Activated T-helper 1 cell treated with anti-CD3 and anti-CD28 coated beads, Interleukin-12 subunit alpha, Interleukin-12 subunit beta, Interleukin-2, Interleukin-4 antibody, amounts not matched to agents 30 ng/mL and 10 ng/mL and 1 ng/mL, durations not matched to agents 14 hours and 24 hours and 36 hours (primary cell): ENCODE measurements at regions not wholly inside any gene's neighbourhood (a gene's known extent, or its start where the extent isn't known, plus 50 kb on each side); places are given as distances from the start of the nearest gene placed in this dataset.
A peak's percentile ranks its signal among the peaks of the same experiment; 100 is the strongest.

ENCODE experiments used
- DNase-seq: peaks from one replicate; pipeline ENCODE4 v3.0.0; 2021; ENCODE audit warnings: low spot score
- H3K27ac Mint-ChIP-seq: one replicate; pipeline ENCODE4 v1.8.0; 2021; ENCODE audit warnings: mild to moderate bottlenecking, mixed read lengths
- H3K27me3 Mint-ChIP-seq: one replicate; pipeline ENCODE4 v1.8.0; 2022; ENCODE audit warnings: mild to moderate bottlenecking, moderate library complexity, mixed read lengths; ENCODE audit not compliant: insufficient read depth
- H3K36me3 Mint-ChIP-seq: one replicate; pipeline ENCODE4 v1.8.0; 2021; ENCODE audit warnings: low read depth, mixed read lengths
- H3K4me1 Mint-ChIP-seq: one replicate; pipeline ENCODE4 v1.8.0; 2021; ENCODE audit warnings: low read depth, mixed read lengths
- H3K4me3 Mint-ChIP-seq: one replicate; pipeline ENCODE4 v1.8.0; 2021; ENCODE audit warnings: mild to moderate bottlenecking, moderate library complexity, mixed read lengths
- H3K9me3 Mint-ChIP-seq: one replicate; pipeline ENCODE4 v1.8.0; 2021; ENCODE audit warnings: mixed read lengths
- intact Hi-C: fragments of 100-400 bp; cut with micrococcal nuclease; formaldehyde crosslinking; loops from one replicate; pipeline ENCODE4 v1.15.1; 2024

DNA sequence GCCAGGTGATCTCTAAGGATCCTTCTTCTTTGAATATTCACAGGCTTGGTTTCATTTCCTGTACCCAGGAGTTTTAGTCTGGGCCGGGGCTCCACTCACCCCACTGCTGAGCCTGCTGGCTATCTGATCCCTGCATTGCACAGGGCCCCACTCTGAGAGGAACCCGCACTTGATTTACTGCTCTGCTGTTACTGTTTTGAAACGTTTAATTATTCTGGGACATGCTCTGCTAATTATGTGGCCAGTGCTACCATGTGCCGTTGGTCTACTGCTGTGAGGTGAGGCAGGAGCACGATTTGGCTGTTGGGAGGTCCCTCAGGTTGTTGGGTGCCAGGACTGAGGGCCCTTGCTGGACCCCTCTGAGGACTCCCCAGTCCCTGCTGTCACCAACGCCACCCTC is 108.7 kb upstream of the SIRPA start:
- intact Hi-C loops: no loop called here
- no peak for DNase-seq
- Mint-ChIP-seq H3K4me3 (no peak overlapping the region), H3K36me3 (no peaks in the 10 kb centered on the region), H3K9me3 (no peaks in the 10 kb centered on the region), H3K27me3 (peaks cover 30% of the 10 kb centered on the region), H3K4me1 (no peaks in the 10 kb centered on the region), H3K27ac (no peak overlapping the region)

DNA sequence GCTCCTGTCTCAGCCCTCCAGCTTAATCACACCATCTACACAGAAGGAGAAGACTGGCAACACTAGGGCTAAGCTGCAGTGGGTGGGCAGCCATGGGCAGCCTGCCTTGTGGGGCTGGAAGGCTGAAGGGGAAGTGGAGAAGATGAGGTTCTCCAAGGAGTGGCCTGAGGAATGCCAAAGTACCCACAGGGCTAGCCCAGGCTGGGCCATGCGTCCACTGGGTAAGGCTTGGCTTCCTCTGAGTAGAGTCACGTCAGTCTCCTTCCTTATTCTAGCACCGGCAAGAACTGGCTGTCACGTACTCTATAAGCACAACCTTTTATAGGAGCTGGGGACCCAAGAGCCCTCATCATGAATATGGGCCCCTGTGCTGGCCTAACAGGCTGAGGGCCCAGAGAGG is 110.6 kb upstream of the SIRPA start:
- no peaks in the 10 kb centered on the region for H3K36me3 Mint-ChIP-seq
- no peak overlapping the region for H3K4me3 Mint-ChIP-seq
- intact Hi-C loops: no loop called here
- H3K27ac Mint-ChIP-seq: no peak overlapping the region
- H3K9me3 Mint-ChIP-seq: no peaks in the 10 kb centered on the region
- no peak for DNase-seq
- peaks cover 27% of the 10 kb centered on the region for H3K27me3 Mint-ChIP-seq
- no peaks in the 10 kb centered on the region for H3K4me1 Mint-ChIP-seq

DNA sequence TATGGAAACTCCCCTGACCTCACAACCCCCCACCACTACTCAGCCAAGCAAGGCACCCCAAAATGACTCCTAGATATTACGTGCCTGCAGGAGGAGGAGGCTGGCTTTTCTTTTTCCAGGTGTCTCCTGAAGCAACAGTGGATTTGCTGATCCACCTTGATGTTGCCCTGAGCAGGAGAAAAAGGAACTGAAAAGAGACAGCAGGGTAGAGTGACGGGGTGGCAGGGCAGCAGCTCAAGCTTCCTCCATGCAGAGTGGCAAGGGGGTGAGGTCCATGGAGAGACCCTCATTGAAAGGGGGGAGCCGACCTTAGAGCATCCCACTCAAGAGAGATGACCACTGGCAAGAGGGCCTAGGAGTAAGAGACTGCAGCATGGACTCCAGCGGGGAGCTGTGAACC is 112.0 kb upstream of the SIRPA start:
- Mint-ChIP-seq H3K4me1 (no peaks in the 10 kb centered on the region), H3K36me3 (no peaks in the 10 kb centered on the region), H3K4me3 (no peak overlapping the region), H3K9me3 (no peaks in the 10 kb centered on the region), H3K27ac (no peak overlapping the region), H3K27me3 (peaks cover 20% of the 10 kb centered on the region)
- intact Hi-C loops: no loop called here
- no peak for DNase-seq

DNA sequence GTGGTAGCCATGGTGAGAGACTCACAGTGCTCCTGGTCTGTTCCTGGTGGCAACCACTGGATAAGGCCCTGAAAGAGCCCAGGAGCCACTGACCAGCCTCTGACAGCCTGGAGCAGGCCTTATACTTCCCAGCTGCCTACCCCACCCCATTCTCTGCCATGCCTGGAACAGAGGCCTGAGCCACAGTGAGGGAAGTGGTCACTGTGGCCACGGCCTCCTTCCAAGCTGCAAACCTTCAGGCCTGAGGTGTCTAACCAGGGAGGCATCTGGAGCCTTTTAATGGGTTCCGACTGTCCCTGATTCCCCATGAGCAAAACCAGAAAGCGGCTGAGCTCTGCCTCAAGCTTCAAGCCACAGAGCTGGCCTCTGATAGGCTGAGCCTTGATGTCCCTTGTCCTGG is 113.0 kb upstream of the SIRPA start:
- Mint-ChIP-seq H3K36me3 (no peaks in the 10 kb centered on the region), H3K4me1 (peaks cover 4% of the 10 kb centered on the region), H3K27ac (no peak overlapping the region), H3K27me3 (peaks cover 20% of the 10 kb centered on the region), H3K9me3 (no peaks in the 10 kb centered on the region), H3K4me3 (no peak overlapping the region)
- no peak for DNase-seq
- intact Hi-C loops: no loop called here

DNA sequence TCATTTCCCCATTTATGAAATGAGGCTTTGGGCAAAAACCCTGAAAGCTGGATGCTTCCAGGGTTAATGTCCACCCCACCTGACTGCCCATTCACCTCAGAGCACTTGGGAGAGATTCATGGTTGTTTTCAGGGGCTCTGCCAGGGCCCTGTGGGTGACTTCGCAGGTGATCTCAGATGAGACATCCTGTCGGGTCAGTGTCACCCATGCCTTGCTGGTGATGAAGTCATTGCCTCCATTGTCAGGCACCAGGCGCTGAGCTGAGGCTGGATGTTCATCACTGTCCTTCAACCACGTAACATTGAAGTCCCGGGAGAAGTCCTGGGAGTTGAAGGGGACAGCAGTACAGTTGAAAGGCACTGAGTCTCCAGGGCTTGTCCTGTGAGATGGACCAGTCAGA is 115.6 kb upstream of the SIRPA start:
- DNase-seq: no peak
- no peak overlapping the region for H3K4me3 Mint-ChIP-seq
- intact Hi-C loops: no loop called here
- H3K36me3 Mint-ChIP-seq: no peaks in the 10 kb centered on the region
- peaks cover 11% of the 10 kb centered on the region for H3K27me3 Mint-ChIP-seq
- H3K4me1 Mint-ChIP-seq: peaks cover 17% of the 10 kb centered on the region
- no peaks in the 10 kb centered on the region for H3K9me3 Mint-ChIP-seq
- H3K27ac Mint-ChIP-seq: no peak overlapping the region

DNA sequence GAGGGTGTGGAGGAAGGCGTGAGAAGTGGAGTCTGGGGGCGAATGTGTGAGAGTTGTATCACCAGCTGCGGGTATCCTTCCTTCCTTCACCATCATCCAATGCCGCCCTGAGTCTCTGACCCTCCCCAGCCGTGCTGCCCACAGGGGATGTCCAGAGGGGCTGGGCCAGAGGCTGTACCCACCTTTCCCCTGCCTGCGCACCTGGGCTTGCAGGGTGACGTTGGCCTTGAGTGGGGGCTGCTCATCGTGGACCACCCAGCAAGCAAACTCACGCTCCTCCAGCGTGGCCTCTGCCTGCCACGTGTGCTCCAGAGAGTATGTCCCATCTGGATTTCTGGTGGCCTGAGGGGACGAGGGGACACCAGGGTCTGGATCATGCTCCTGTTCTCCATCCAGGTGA is 116.9 kb upstream of the SIRPA start:
- peaks cover 17% of the 10 kb centered on the region for H3K4me1 Mint-ChIP-seq
- H3K9me3 Mint-ChIP-seq: no peaks in the 10 kb centered on the region
- H3K36me3 Mint-ChIP-seq: no peaks in the 10 kb centered on the region
- H3K27ac Mint-ChIP-seq: no peak overlapping the region
- H3K4me3 Mint-ChIP-seq: no peak overlapping the region
- intact Hi-C loops: no loop called here
- DNase-seq: no peak
- H3K27me3 Mint-ChIP-seq: peaks cover 11% of the 10 kb centered on the region

DNA sequence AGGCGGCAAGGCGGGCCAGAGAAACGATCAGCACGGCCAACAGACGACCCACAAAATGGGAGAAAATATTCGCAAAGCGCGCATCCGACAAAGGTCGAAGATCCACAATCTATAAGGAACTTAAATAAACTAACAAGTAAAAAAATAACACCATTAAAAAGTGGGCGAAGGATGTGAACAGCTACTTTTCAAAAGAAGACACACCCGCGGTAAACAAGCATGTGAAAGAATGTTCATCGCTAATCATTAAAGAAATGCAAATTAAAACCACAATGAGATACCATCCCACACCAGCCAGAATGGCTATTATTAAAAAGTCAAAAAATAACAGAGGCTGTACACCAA is 117.8 kb upstream of the SIRPA start:
- Mint-ChIP-seq H3K9me3 (no peaks in the 10 kb centered on the region), H3K4me3 (peak overlapping the region; percentile 80), H3K27me3 (peaks cover 11% of the 10 kb centered on the region), H3K4me1 (peaks cover 17% of the 10 kb centered on the region), H3K36me3 (no peaks in the 10 kb centered on the region), H3K27ac (peak overlapping the region; percentile 27)
- intact Hi-C loops: loop anchor here (1.0 to 2.0 kb wide), 4 partner anchors 13 to 311 kb away; partner anchors contain the start of gene NSFL1C
- DNase-seq: no peak

DNA sequence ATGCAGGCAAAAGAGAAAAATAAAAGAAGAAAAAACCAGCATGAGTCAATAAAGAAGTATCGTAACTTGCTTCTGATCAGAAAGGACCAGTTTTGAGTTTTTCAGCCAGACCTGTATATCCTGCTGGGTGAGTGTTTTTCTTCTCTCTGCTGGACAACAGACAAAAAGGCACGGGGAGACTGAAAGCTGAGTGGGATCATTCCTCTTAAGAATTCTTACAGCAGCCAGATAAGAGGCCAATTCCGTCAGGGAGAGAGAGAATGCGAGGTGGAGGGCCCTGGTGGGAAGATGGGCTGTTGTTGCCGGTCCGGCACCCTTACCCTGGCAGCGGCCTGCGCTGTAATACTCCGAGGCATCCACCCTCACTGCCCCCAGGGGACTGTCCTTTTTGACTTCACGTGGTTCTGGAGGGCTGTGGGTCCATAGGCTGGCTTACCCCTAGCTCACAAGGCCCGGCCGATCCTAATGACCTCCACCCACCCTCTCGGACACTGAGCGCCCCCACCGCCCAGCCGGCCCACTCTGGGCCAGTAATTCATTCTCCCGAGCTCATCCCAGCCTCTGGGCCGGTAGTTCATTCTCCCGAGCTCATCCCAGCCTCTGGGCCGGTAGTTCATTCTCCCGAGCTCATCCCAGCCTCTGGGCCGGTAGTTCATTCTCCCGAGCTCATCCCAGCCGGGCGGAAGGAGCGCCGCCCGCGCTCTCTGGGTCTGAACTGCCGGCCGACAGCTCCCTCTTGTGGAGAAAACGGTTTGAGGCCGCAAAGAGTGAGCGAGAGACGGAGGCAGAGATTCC is 118.3 kb upstream of the SIRPA start:
- peak overlapping the region; percentile 27 for H3K27ac Mint-ChIP-seq
- DNase-seq: peak; percentile 74
- no peaks in the 10 kb centered on the region for H3K36me3 Mint-ChIP-seq
- intact Hi-C loops: loop anchor here (1.0 to 2.0 kb wide), 4 partner anchors 13 to 310 kb away; partner anchors contain the start of gene NSFL1C
- peaks cover 11% of the 10 kb centered on the region for H3K27me3 Mint-ChIP-seq
- peak overlapping the region; percentile 80 for H3K4me3 Mint-ChIP-seq
- peaks cover 17% of the 10 kb centered on the region for H3K4me1 Mint-ChIP-seq
- no peaks in the 10 kb centered on the region for H3K9me3 Mint-ChIP-seq

DNA sequence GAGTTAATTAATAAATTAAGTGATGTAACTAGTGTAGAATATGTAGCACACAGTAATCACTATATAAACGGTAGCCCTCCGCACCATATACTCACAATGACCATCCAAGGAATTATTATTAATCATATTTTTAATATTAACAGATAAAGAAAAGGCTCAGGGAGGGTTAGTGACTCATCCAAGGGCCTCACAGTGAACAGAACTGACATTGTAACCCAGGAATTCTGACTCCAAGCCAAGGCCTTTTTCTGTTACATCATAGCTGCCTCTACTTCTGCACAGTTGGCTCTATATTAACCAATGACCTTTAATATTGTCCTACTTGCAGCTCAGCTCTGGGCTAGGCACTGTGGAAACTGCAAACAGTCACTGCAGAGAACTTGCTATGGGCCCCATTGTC is 117.5 kb upstream of the SIRPG start:
- no peaks in the 10 kb centered on the region for H3K36me3 Mint-ChIP-seq
- no peak for DNase-seq
- H3K9me3 Mint-ChIP-seq: no peaks in the 10 kb centered on the region
- H3K27ac Mint-ChIP-seq: no peak overlapping the region
- peaks cover 14% of the 10 kb centered on the region for H3K27me3 Mint-ChIP-seq
- H3K4me1 Mint-ChIP-seq: peaks cover 17% of the 10 kb centered on the region
- intact Hi-C loops: no loop called here
- H3K4me3 Mint-ChIP-seq: peak overlapping the region; percentile 80

DNA sequence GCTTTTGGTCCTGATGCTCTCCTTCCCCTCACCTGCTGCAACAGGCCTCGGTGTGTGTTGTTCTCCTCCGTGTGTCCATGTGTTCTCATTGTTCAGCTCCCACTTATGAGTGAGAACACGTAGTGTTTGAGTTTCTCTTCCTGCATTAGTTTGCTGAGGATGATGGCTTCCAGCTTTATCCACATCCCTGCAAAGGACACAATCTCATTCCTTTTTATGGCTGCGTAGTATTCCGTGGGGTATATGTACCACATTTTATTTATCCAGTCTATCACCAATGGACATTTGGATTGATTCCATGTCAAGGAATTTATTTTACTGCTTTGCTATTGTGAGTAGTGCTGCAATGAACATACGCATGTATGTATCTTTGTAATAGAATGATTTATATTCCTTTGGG is 116.9 kb upstream of the SIRPG start:
- Mint-ChIP-seq H3K4me1 (peaks cover 17% of the 10 kb centered on the region), H3K4me3 (no peak overlapping the region)

DNA sequence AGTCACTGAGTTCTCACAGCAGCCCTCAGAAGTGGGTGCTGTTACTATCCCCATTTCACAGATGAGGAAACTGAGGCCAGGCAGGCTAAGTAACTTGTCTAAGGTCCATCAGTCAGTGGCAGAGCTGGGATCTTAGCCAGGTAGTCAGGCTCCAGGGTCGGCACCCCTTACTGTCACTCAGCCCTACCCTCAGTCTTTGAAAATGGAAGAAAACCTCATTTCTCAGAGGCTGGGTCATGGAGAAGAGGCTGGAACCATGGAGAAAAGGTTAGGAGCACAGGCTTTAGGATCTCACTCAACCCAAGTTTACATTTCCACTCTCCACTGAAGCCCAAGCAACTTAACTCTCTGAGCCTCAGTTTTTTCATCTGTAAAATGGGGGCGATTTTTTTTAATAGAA is 116.2 kb upstream of the SIRPG start:
- intact Hi-C loops: no loop called here
- H3K9me3 Mint-ChIP-seq: no peaks in the 10 kb centered on the region
- H3K4me3 Mint-ChIP-seq: no peak overlapping the region
- peaks cover 12% of the 10 kb centered on the region for H3K27me3 Mint-ChIP-seq
- no peak for DNase-seq
- H3K36me3 Mint-ChIP-seq: no peaks in the 10 kb centered on the region
- peaks cover 17% of the 10 kb centered on the region for H3K4me1 Mint-ChIP-seq
- H3K27ac Mint-ChIP-seq: no peak overlapping the region

More for the DNA sequence above, 116.9 kb upstream of the SIRPG start:
- Mint-ChIP-seq H3K36me3 (no peaks in the 10 kb centered on the region), H3K27me3 (peaks cover 12% of the 10 kb centered on the region), H3K9me3 (no peaks in the 10 kb centered on the region), H3K27ac (no peak overlapping the region)
- intact Hi-C loops: no loop called here
- no peak for DNase-seq

DNA sequence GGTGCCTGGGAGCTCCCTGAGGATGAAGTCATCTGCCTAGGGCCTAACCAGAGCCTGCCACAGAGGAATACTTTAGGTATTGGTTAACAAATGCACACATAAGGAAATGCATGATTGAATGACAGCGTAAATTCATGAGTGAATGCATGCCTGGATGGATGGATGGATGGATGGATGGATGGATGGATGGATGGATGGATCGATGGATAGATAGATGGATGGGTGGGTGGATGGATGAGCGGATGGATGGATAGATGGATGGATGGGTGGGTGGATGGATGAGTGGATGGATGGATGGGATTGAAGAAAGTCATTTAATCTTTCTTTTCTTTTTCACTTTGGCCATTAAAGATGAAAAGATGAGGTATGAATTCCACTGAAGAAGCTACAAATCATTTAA is 111.9 kb upstream of the SIRPG start:
- intact Hi-C loops: no loop called here
- Mint-ChIP-seq H3K4me3 (no peak overlapping the region), H3K4me1 (no peaks in the 10 kb centered on the region), H3K36me3 (no peaks in the 10 kb centered on the region), H3K9me3 (no peaks in the 10 kb centered on the region), H3K27me3 (peaks cover 14% of the 10 kb centered on the region), H3K27ac (no peak overlapping the region)
- no peak for DNase-seq

DNA sequence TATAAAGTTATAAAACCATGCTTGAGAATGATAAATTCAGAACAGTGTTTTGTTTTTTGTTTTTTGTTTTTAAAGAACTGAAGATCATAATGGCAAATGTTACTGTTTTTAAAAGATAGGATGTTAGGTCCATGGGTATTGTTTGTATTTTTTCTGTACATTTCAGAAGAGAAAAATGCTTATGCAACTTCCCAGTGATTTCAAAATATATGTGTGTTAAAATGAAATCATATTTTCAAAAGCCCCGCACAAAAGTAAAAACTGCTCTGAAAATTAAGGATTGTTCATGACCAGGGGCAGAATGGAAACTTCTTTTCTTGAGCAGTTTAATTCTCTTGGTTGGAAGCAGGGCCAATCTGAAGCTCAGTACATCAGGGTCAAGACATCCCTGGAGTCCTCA is 109.2 kb upstream of the SIRPG start:
- intact Hi-C loops: no loop called here
- no peak for DNase-seq
- Mint-ChIP-seq H3K4me1 (no peaks in the 10 kb centered on the region), H3K36me3 (no peaks in the 10 kb centered on the region), H3K27ac (no peak overlapping the region), H3K4me3 (no peak overlapping the region), H3K27me3 (peaks cover 16% of the 10 kb centered on the region), H3K9me3 (no peaks in the 10 kb centered on the region)
